CD4-positive, alpha-beta T cell treated with Interleukin-21 for 1 hour (primary cell): ENCODE measurements at regions not wholly inside any gene's neighbourhood (a gene's known extent, or its start where the extent isn't known, plus 50 kb on each side); places are given as distances from the start of the nearest gene placed in this dataset.

Experiments used
- DNase-seq: peaks from one replicate; pipeline ENCODE4 v3.0.0-alpha.2; 2020

GRCh38 chr1:9419369-9420041 lies 119.8 kb upstream of the SLC25A33 start:
- DNase-seq = no peak

GRCh38 chr1:9420835-9421532 lies 118.3 kb upstream of the SLC25A33 start:
- peak; percentile 21 for DNase-seq

DNA sequence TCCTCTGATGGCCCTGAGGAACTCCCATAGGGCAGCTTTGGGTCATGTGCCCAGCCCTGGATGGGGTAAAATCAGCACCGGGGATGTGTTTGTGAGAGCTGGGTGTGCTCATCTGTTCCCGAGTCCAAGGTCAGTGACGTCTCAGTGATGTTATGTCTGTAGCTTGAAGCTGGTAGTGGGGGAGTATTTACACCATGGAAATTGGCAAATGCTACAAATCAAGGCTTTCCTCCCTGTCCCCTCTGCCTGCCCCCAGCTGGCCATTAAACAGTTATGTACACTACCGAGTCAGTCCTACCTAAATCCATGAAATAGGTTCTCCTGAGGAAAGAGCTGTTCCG lies 117.8 kb upstream of the SLC25A33 start:
- DNase-seq = no peak

GRCh38 chr1:9422321-9422720 lies 116.9 kb upstream of the SLC25A33 start:
- no peak for DNase-seq

DNA sequence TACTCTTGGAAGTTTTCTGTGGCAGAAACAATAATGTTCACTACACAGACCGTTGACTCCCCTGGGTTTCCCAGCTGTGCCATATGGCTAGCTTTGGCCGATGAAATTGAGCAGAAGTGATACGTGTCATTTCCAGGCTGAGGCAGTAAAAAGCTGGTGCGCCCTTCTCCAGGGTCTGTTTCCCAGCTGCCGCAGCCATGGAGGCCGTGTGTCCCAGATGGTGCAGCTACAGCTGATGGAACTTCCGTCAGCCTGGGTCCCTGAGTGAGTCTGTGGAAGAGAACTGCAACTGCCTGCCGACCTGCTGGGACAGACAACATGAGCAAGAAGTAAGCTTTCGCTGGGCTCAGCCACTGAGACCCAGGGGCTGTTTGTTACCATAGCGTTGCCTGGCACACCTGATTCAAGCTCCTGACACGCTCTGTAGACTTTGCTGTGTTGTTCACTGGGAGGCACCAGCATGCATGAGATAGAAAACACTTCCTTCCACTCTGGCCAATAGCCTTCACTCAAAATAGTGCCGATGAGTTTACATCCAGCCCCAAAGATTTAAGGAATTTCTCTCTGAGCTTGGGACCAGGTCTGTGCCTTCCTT lies 116.3 kb upstream of the SLC25A33 start:
- DNase-seq = no peak

GRCh38 chr1:9424261-9424660 lies 115.0 kb upstream of the SLC25A33 start:
- no peak for DNase-seq

GRCh38 chr1:9425859-9426258 lies 113.4 kb upstream of the SLC25A33 start:
- DNase-seq = no peak

GRCh38 chr1:9426291-9426711 lies 113.0 kb upstream of the SLC25A33 start:
- peak; percentile 90 for DNase-seq

GRCh38 chr1:9427388-9427787 lies 111.9 kb upstream of the SLC25A33 start:
- DNase-seq = no peak

DNA sequence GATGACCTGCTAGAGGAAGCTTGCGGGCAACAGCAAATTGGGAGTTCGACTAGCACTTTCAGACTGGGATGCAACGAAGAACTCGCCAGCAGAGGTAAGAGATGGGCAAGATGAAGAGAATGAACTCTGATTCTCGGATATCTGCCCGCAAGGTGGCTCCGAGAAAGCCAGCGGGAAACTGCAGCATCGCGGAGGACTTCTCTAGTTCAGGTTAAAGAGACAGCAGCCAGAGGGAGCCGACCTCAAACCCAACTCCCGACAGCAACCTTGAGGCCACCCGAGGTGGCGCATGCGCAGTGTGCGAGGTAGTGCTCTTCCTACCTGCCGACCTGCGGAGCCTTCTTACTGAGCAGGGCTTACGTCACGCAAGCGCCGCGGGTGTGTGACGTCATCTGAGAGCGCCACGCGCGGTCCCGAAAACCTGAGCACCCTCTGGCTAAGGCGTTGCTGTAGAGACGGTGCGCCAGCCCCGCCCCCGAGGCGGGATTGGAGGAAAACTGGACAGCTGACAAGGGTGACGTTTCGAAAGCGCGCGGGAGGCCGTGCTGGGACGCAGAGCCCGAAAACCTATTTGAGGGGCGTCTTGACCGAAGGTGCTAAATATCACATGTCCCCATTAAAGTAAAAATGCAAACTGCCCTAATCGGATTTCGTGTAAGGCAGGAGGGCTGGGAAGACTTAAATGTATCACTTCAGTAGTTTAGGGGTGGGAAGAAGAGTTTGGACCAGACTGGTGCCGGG lies 110.5 kb upstream of the SLC25A33 start:
- peak; percentile 100 for DNase-seq

DNA sequence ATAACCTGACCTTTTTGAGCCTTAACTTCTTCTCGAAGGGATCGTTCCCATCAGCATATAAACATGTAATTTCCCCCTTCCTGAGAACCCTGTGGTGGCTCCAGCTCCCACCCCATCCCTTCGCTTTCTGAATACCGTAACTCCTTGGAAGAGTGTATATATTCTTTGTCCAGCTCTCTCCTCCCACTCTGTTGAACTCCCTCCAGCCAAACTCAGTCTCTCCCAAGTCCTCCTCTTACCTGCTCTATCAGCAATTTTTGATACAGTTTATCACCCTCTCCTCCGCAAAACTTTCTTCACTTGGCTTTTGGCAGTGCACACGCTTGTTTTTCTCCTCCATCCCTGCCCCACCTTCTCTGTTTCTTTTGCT lies 109.9 kb upstream of the SLC25A33 start:
- no peak for DNase-seq

- DNase-seq = no peak
Measured at GRCh38 chr1:9434247-9435152, 104.8 kb upstream of the SLC25A33 start.

GRCh38 chr1:9435153-9435636 lies 104.1 kb upstream of the SLC25A33 start:
- DNase-seq = no peak

DNA sequence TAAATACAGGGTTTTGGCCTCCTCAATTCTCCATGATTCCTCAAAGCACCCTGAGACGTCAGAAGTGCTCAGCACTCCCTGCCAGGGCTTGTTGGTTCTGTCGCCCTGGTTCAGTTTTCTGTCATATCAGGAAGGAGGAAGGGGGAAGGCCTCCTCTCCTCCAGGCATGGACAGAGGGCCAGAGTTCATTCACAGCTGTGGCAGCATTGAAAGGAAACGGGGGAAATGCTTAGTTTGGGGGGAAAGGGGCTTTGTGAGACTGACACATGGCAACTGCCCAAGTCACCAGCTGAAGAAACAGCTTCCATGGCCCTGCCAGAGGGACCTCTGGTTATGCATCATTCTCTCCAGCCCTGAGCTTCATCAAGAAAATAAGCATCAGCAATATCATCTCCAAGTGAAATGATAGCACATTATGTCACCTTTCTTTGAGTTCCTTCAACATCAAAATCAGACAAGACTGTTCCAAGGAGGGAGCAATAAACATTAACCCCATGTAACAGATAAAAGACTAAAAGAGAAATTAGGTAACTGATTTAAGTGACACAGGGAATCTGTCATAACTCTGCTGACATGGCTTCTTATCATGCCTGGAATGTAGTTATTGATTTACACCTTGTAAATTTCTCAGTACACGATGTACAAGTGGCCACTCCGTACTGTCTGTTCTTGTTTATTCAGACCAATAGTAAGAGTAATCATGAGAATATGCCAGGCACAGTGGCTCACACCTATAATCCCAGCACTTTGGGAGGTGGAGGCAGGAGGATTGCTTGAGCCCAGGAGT lies 103.2 kb upstream of the SLC25A33 start:
- DNase-seq = no peak

DNA sequence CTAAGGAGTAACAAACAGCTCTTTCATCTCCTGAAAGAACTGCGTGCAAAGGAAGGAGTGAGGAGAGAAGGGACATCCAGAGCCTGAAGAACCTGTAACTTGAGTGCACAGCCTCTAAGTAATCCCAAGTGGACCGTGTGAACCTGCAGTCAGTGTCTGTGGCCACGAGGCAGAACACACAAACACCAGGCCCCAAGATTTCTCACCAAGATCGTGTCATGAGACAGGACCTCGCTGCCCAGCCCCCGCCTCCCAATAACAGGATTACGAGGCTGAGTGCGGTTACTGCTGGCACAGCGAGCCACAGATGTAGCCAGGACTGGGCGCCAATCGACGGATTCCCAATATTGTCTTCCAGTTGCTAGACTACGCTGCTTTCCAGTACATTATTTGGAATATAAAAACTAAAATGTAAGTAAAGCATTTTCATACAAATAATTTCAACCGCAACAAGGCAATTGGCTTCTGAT lies 101.3 kb upstream of the SLC25A33 start:
- DNase-seq = no peak

GRCh38 chr1:9438431-9439073 lies 100.7 kb upstream of the SLC25A33 start:
- DNase-seq = no peak

- no peak for DNase-seq
Measured at GRCh38 chr1:9439074-9439761, 100.0 kb upstream of the SLC25A33 start.

DNA sequence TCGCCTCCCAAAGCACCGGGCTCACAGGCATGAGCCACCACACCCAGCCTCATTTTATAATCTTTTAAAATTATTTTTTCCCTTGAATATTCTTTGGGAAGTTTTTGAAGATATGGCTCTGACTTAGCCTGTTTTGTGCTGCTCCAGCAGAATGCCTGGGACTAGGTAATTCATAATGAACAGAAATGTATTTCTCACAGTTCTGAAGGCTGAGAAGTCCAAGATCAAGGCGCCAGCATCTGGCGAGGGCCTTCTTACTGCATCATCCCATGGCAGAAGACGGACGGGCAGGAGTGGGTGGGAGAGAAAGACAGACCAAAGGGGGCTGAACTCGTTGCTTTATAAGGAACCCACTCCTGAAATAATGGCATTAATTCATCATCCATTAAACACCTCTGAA lies 99.0 kb upstream of the SLC25A33 start:
- DNase-seq = no peak

GRCh38 chr1:9440763-9441194 lies 98.5 kb upstream of the SLC25A33 start:
- no peak for DNase-seq

- DNase-seq = no peak
Measured at GRCh38 chr1:9441451-9442133, 97.7 kb upstream of the SLC25A33 start.
